GM21619 (cell line): ENCODE measurements at regions not wholly inside any gene's neighbourhood (a gene's known extent, or its start where the extent isn't known, plus 50 kb on each side); places are given as distances from the start of the nearest gene placed in this dataset.

ENCODE experiments used
- ATAC-seq: cut with Tn5 transposase; IDR thresholded peaks from one replicate; pipeline ENCODE4 v1.9.1; 2021; ENCODE audit not compliant: unreplicated experiment

GRCh38 chr3:135310317-135310716 lies 515.3 kb downstream of the EPHB1 start:
- peak; percentile 65 for ATAC-seq

DNA sequence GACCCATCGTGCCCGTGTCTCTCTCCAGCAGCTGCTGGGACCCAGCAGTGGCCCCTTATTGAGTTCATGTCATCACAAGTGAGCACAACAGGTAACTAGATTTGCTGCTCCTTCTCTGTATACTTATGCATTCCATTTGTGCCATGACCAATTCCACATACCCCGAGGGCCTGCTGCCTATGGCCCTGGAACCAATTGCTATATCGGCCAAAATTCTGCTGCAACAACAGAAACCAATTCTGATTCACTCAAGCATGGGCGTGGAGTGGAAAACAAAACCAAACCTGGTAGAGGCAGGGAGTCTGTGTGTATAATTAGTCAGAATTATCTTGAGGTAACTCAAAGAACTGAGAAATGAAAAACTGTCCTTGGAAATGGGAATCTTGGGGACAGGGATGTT lies 516.6 kb downstream of the EPHB1 start:
- no peak for ATAC-seq

DNA sequence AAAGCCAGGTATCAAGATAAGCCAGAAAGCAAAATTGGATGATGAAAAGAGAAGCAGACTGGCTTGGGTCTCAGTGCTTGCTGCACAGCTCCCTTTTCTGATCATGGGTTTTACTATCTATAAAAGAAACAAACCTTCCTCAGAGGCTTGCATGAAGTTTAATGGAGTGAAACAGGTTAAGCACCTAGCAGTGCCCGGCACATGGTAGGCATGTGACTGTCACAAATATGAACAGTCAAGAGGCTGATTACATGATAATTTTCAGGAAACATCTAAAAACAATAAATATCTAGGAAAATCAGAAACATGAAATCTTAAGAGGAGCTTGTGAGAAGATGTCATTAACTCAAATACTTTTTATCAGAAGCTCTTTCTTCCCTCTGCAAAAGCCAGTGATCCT lies 519.2 kb downstream of the EPHB1 start:
- no peak for ATAC-seq

- ATAC-seq, result no peak
Observed at GRCh38 chr3:135324301-135324700, 529.2 kb downstream of the EPHB1 start.

- ATAC-seq, result no peak
Observed at GRCh38 chr3:135325096-135325495, 530.0 kb downstream of the EPHB1 start.

- no peak for ATAC-seq
Observed at GRCh38 chr3:135325726-135326235, 530.7 kb downstream of the EPHB1 start.

GRCh38 chr3:135326851-135327250 lies 531.8 kb downstream of the EPHB1 start:
- ATAC-seq, result no peak

DNA sequence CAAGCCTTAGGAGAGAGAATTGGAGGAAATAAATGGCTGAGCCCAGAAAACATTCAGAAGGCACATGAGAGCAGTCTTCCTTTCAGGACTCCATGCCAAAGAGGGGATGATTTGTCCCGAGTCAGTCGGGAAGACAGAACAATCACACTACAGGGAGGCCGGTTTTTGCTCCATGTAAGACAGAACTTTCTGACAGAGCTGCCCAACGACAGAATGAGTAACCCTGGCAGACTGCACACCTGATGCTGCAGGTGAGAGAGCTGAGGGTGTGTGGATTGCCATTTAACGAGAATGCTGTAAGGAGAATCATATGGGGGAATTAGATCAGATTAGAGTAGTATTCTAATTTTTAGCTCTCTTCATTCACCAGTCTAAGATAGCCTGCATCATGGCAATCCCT lies 533.0 kb downstream of the EPHB1 start:
- ATAC-seq, result no peak

GRCh38 chr3:135329479-135329878 lies 534.4 kb downstream of the EPHB1 start:
- ATAC-seq, result no peak

DNA sequence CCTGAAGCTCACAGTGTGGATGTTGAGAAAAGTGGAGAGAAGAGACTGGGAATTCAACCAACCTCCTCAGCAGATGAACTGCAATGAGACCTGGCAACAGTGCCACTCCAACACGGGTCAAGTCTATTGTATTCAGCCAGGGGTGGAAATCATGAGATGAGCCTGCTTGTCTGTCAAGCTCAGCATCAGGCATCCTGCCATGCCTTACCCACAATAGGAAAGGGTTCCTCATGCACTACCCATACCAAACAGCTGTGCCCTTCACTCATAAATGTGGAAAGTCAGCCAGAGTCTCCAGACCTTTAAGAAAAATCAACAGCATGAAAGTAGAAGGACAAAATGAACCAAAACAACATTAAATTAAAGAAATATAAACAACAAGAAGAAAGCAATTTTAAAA lies 542.1 kb downstream of the EPHB1 start:
- ATAC-seq, result no peak

GRCh38 chr3:135348690-135349089 lies 553.6 kb downstream of the EPHB1 start:
- no peak for ATAC-seq

DNA sequence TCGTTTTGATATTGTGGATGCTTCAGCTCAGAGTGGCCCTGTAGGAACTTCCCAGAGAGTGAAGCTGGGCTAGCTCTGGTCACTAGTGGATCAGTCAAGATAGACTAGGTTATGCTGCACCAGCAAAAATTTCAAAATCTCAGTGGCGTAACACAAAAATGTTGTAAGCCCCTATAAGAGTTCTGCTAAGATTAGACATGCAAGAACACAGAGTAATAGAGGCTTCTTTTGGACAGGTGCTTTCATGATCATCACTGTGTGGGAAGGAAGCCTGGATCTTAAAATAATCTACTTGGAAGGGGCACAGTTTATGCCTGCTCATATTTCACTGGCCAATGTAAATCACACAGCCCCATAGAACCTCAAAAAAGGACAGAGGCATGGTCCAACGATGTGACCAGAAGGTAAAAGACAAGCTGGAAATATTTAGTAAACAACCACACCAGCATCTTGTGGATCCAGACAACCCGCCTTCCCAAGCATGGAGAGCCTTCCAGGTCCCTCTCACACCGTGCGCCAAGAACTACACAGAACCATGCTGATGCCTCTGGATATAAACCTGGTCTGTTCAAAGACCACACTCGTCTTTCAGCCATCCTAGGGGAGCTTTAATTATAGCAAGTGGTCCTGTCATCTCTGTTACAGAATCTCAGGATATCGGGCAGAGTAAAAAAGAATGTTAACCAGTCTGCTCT lies 554.3 kb downstream of the EPHB1 start:
- no peak for ATAC-seq

GRCh38 chr3:135352213-135352612 lies 557.2 kb downstream of the EPHB1 start:
- no peak for ATAC-seq

DNA sequence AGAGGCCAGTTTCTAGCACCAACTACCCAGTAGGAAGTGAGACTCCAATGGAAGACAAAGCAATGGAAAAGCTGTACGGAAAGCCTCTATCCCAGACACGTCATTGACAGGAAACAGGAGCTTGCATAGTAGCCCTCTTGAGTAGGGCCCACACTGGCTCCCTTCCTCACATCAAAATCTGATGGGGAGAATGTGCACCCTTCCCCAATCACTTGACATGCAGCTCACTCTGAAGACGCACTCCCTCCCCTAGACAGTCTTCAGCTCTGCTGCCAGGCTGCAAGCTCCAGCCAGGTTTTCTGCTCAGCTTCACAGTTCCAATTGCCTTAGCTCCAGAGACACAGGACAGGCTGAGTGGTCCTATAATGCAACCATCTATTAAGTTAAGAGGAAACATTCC lies 567.8 kb downstream of the EPHB1 start:
- ATAC-seq, result no peak

DNA sequence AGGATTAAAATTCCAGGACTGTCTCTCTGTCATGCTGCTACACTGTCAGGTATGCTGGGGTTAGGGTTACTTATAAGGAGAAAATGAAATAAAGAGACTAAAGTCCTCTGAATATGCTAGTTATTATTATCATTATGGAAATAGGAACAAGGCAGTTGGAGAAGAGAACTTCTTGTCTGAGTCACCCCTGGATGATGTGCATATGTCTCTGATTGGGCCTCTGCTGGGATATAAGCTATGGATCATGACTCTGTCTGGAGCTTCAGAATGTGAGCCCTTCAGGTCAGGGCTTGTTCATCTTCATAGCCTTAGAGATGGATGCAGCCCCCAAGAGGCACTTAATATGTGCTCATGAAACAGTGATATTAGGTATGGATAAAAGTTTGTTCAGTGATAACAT lies 569.6 kb downstream of the EPHB1 start:
- ATAC-seq, result no peak

- no peak for ATAC-seq
Observed at GRCh38 chr3:135366816-135367215, 571.8 kb downstream of the EPHB1 start.

GRCh38 chr3:135368316-135368715 lies 573.3 kb downstream of the EPHB1 start:
- ATAC-seq, result no peak

GRCh38 chr3:135368781-135369180 lies 573.7 kb downstream of the EPHB1 start:
- ATAC-seq, result no peak

DNA sequence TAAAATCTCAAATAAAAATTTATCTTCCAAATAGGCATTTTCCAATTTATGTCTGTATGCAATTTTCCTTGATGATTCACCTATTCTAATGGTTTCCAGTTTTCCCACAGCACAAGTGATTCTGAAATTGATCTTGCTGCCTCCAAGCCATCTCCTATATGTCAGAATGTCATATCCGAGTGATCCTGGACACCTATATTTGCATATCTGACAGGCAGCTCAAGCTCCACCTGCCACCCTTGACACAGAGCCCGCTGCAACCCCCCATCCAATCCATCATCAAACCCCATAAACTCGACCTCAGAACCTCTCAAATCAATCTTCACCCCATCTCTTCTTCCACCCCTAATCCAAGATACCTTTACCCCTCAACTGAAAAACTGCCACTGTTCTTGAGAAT lies 579.5 kb downstream of the EPHB1 start:
- no peak for ATAC-seq

DNA sequence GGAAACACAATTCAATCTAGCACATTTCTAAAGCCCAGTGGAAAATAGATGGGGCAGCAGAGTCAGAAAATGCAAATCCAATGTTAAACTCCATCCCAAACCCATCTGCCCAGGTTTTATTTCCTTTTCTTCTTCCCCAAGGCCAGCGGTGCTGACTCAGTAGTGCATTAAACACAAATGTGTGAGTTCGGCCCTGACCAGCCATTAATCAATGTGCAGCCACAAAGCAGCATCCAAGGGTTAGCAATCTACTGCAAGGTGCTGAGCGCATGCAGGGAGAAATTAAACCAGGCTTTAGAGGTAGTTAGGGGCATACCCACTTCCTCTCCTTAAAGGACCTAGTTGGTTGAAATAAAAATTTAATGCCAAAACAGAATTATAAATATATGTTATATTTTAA lies 583.3 kb upstream of the PPP2R3A start:
- ATAC-seq, result no peak

DNA sequence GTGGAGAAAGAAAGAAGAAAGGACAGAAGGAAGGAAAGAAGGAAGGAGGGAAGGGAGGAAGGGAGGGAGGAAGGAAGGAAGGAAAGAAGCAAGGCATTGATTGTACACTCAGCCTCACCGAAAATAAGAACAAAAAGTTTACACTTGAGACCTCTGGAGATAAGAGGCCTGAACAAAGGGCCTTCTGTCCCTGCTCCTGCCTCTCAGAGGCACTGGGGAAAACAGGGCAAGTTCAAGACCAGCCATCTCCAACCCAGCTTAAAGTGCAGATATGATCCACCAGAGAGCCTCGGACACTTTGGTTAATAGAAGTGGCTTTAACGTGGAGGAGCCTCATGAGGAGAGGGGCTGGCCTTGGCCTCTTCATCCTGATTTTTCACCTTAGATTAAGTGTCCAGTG lies 582.9 kb upstream of the PPP2R3A start:
- no peak for ATAC-seq

DNA sequence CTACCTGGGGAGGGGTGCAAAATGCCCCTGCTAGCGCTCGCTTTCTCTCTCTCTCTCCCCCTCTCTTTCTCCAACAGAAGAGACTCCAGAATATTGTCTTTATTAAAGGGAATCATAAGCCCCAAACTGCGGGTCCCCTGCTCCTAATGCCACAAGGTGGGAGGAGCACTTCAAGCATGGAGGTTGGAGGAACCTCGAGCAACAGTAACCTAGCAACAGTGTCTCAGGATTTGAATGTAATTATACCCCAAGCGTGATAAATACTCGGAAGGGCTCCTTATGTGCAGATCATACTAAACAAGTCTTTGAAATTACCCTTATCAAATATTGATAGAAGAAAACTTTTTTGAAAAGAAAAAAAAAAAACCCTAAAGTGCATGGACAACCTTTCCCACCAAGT lies 582.2 kb upstream of the PPP2R3A start:
- no peak for ATAC-seq

DNA sequence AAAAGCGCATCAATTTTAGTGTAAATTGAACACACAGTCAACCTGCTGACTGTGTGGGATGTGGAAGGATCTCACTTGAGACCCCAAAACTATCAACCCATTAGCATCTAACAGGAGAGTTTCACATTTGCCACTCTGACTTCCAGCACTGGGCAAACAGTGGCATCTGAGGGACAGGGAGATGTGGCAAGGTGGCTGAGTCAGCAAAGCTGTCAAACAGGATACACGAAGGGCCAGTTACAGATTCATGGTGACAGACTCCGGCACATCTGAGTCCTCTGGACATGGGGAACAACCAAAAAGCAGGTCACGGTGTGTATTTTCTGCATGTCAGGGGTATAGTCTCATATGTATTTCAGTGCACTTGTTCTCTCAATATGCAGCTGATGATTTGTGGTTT lies 573.4 kb upstream of the PPP2R3A start:
- ATAC-seq, result no peak
